ENCODE measurements at regions not wholly inside any gene's neighbourhood (a gene's known extent, or its start where the extent isn't known, plus 50 kb on each side); places are given as distances from the start of the nearest gene placed in this dataset.

DNA sequence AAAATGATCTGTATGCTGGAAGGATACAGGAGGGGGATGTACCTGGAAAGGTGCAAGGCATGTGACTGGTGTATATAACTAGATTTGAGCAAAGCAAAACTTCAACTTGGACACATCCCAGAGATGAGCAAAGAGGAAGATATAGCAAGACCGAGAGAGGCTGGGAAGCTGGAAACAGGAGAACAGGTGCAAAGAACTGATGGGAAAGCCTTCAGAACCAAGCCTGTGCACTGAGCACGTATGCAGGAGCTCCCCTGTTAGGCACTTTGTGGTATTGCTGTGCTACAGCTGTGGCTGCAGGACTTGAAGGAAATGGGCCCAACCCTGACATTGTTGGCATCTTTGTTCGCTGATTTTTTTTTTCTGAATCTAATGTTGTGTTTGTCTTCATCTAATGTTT lies 120.7 kb upstream of the PWP1 start:
- peak; percentile 67 for TF ChIP-seq CTCF (IDR thresholded peaks at IDR 0.05; ENCODE audit: insufficient read depth, low read length)
- DNase-seq (ENCODE audit: low read depth): peak; percentile 39
- H3K4me3 ChIP-seq (ENCODE audit: low read depth, low read length): no peak overlapping the region

- no peak for DNase-seq (ENCODE audit: low read depth)
- TF ChIP-seq CTCF (IDR thresholded peaks at IDR 0.05; ENCODE audit: insufficient read depth, low read length): no peak
- H3K4me3 ChIP-seq (ENCODE audit: low read depth, low read length): no peak overlapping the region
Observed at GRCh38 chr12:107565551-107565950, 120.0 kb upstream of the PWP1 start.

DNA sequence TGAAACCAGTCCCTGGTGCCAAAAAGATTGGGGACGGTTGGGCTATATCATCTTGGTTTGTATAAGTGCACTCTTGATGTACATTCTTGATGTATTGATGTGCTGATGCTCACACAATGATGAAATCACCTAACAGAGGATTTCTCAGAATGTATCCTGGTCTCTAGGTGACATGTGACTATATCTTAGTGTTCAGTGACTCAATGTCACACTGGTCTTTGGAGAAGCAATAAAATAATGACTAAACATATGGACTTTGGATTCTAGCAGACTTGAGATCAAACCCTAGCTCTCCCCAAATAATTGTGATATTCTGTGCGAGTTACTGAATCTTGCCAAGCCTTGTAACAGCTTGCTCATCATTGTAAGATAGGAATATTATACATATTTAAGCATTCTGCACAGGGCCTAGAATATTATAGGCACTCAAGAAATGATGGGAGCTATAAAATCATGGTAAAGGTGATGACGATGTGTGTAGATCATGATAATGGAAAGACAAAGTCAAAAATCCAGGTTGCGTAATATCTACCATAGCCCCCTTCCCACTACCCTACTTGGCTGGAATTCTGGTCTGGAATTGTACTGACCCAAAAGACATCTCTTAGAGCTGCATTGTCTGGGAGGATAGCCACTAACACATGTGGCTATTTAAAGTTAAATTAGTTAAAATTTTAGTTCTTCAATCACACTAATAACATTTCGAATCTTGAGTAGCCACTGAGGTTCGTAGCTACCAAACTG lies 117.6 kb upstream of the PWP1 start:
- no peak for DNase-seq (ENCODE audit: low read depth)
- TF ChIP-seq CTCF (IDR thresholded peaks at IDR 0.05; ENCODE audit: insufficient read depth, low read length): no peak
- H3K4me3 ChIP-seq (ENCODE audit: low read depth, low read length): no peak overlapping the region

- no peak overlapping the region for H3K4me3 ChIP-seq (ENCODE audit: low read depth, low read length)
- peak; percentile 33 for DNase-seq (ENCODE audit: low read depth)
- TF ChIP-seq CTCF (IDR thresholded peaks at IDR 0.05; ENCODE audit: insufficient read depth, low read length): no peak
Observed at GRCh38 chr12:107568718-107569117, 116.9 kb upstream of the PWP1 start.

GRCh38 chr12:107570721-107571120 lies 114.9 kb upstream of the PWP1 start:
- DNase-seq (ENCODE audit: low read depth): peak; percentile 82
- H3K4me3 ChIP-seq (ENCODE audit: low read depth, low read length): no peak overlapping the region
- no peak for TF ChIP-seq CTCF (IDR thresholded peaks at IDR 0.05; ENCODE audit: insufficient read depth, low read length)

- no peak for DNase-seq (ENCODE audit: low read depth)
- TF ChIP-seq CTCF (IDR thresholded peaks at IDR 0.05; ENCODE audit: insufficient read depth, low read length): no peak
- H3K4me3 ChIP-seq (ENCODE audit: low read depth, low read length): no peak overlapping the region
Observed at GRCh38 chr12:107571492-107571891, 114.1 kb upstream of the PWP1 start.

- no peak for TF ChIP-seq CTCF (IDR thresholded peaks at IDR 0.05; ENCODE audit: insufficient read depth, low read length)
- H3K4me3 ChIP-seq (ENCODE audit: low read depth, low read length): no peak overlapping the region
- DNase-seq (ENCODE audit: low read depth): no peak
Observed at GRCh38 chr12:107574691-107575090, 110.9 kb upstream of the PWP1 start.
